ENCODE measurements at regions not wholly inside any gene's neighbourhood (a gene's known extent, or its start where the extent isn't known, plus 50 kb on each side); places are given as distances from the start of the nearest gene placed in this dataset.

DNA sequence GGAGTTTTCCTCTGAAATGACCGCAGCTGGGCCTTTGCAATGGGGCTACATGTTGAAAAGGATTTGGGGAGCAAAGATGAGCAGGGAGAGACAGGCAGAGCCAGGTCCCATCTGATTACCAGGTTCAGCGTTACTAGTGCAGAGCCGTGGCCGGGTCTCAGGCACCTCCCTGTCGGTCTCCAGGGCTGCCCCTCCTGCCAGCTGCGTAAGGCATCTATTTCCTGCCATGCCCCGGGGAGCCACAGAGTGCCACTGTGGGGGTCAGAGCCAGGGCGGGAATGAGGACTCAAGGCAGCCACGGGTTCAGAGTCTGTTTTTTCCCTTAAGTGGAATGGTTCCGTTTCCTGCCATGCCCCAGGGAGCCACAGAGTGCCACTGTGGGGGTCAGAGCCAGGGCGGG is 382.6 kb upstream of the SHH start:
- TF ChIP-seq JUN (IDR thresholded peaks at IDR 0.05) (no peak), POLR2A (IDR thresholded peaks at IDR 0.05; ENCODE audit: low read length) (no peak), CHD4 (IDR thresholded peaks at IDR 0.05; ENCODE audit: borderline replicate concordance) (no peak), ZSCAN20 (CRISPR knock-in tag; IDR thresholded peaks at IDR 0.05) (no peak), KDM1A (IDR thresholded peaks at IDR 0.05; ENCODE audit: low read depth) (no peak)
- TF ChIP-seq, protein P1, sequence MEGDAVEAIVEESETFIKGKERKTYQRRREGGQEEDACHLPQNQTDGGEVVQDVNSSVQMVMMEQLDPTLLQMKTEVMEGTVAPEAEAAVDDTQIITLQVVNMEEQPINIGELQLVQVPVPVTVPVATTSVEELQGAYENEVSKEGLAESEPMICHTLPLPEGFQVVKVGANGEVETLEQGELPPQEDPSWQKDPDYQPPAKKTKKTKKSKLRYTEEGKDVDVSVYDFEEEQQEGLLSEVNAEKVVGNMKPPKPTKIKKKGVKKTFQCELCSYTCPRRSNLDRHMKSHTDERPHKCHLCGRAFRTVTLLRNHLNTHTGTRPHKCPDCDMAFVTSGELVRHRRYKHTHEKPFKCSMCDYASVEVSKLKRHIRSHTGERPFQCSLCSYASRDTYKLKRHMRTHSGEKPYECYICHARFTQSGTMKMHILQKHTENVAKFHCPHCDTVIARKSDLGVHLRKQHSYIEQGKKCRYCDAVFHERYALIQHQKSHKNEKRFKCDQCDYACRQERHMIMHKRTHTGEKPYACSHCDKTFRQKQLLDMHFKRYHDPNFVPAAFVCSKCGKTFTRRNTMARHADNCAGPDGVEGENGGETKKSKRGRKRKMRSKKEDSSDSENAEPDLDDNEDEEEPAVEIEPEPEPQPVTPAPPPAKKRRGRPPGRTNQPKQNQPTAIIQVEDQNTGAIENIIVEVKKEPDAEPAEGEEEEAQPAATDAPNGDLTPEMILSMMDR (IDR thresholded peaks at IDR 0.05) = no peak
- TF ChIP-seq, protein P2, sequence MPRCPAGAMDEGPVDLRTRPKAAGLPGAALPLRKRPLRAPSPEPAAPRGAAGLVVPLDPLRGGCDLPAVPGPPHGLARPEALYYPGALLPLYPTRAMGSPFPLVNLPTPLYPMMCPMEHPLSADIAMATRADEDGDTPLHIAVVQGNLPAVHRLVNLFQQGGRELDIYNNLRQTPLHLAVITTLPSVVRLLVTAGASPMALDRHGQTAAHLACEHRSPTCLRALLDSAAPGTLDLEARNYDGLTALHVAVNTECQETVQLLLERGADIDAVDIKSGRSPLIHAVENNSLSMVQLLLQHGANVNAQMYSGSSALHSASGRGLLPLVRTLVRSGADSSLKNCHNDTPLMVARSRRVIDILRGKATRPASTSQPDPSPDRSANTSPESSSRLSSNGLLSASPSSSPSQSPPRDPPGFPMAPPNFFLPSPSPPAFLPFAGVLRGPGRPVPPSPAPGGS (IDR thresholded peaks at IDR 0.05) = no peak
- TF ChIP-seq, protein P3, sequence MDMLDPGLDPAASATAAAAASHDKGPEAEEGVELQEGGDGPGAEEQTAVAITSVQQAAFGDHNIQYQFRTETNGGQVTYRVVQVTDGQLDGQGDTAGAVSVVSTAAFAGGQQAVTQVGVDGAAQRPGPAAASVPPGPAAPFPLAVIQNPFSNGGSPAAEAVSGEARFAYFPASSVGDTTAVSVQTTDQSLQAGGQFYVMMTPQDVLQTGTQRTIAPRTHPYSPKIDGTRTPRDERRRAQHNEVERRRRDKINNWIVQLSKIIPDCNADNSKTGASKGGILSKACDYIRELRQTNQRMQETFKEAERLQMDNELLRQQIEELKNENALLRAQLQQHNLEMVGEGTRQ (IDR thresholded peaks at IDR 0.05) = no peak
